ENCODE measurements at regions not wholly inside any gene's neighbourhood (a gene's known extent, or its start where the extent isn't known, plus 50 kb on each side); places are given as distances from the start of the nearest gene placed in this dataset.

DNA sequence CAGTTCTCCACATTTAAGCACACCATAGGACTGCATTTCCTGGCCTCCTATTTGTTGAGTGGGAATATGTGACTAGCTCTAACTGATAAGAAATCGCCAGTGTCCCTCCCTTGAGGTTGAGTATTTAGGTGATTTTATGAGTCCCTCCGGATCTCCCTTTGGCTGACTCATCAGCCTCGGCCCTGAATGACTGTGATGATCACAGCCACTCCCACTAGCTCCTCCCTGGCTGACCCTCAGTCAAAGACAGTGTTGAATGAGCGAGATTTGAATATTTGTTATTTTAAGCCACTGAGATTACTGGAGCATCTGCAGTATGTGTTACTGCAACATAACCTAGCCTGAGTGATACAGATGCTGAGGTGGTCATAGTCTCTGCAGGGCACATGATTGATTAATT lies 515.3 kb downstream of the EPHB1 start:
- no peak for DNase-seq

DNA sequence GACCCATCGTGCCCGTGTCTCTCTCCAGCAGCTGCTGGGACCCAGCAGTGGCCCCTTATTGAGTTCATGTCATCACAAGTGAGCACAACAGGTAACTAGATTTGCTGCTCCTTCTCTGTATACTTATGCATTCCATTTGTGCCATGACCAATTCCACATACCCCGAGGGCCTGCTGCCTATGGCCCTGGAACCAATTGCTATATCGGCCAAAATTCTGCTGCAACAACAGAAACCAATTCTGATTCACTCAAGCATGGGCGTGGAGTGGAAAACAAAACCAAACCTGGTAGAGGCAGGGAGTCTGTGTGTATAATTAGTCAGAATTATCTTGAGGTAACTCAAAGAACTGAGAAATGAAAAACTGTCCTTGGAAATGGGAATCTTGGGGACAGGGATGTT lies 516.6 kb downstream of the EPHB1 start:
- DNase-seq: no peak

DNA sequence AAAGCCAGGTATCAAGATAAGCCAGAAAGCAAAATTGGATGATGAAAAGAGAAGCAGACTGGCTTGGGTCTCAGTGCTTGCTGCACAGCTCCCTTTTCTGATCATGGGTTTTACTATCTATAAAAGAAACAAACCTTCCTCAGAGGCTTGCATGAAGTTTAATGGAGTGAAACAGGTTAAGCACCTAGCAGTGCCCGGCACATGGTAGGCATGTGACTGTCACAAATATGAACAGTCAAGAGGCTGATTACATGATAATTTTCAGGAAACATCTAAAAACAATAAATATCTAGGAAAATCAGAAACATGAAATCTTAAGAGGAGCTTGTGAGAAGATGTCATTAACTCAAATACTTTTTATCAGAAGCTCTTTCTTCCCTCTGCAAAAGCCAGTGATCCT lies 519.2 kb downstream of the EPHB1 start:
- no peak for DNase-seq

DNA sequence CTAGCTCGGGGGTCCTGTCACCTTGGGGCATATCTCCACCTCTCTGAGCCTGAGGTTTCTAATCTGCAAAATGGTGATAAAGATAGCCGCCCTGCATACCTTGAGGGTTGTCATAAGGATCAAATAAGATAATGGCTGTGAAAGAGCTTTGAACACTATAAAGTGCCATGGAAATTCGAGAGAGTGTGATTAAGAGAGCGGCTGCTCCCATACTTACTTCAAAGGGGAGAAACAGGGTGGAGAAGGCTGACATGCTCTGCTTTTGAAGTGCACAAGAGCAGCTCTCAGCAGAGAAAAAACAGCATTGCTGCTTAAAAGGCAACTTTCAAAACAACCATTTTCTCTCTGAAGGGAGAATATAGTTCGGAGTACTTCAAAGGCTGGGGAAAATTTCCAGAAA lies 529.2 kb downstream of the EPHB1 start:
- no peak for DNase-seq

DNA sequence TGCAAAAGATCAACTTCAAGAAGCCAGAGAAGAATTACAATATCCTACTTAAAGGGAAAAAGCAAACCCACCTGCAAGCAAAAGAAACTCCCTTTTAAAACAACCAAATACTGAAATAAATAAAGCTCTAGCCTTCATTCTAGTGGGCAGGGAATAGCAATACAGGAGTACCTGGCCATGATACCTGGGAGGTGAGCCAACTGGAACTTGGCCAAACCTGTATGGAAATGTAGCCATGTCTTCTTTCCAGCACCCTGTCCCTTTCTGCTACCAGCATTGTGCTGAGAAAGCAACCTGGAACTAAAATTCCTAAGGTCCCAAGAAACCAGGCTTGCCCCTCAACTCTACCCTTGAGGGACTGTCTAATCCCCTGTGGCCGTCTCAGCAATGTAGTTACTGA lies 530.0 kb downstream of the EPHB1 start:
- DNase-seq: no peak

DNA sequence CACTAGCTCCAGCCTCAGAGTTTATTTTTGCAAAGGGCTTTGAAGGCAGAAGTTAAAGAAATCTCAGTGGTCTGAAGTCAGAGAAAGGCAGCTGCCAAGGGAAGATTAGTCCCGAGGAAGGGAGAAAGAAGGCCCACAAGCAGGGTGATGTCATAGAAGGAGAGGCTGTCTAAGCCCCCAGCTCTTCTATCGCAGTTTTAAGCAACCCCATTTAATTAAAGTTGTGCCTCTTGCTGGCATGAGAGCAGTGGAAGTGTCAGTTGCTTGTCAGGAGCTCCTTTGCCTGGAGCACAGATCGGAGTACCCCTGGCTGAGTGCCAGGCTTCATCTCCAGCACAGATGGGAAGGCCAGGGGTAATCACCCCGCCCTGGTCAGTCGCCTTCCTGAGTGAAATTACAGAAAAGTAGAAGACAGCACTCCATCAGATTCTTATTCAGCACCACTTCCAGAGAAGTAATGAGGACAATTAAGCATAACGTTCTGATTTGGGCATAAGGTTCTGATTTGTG lies 530.7 kb downstream of the EPHB1 start:
- no peak for DNase-seq

DNA sequence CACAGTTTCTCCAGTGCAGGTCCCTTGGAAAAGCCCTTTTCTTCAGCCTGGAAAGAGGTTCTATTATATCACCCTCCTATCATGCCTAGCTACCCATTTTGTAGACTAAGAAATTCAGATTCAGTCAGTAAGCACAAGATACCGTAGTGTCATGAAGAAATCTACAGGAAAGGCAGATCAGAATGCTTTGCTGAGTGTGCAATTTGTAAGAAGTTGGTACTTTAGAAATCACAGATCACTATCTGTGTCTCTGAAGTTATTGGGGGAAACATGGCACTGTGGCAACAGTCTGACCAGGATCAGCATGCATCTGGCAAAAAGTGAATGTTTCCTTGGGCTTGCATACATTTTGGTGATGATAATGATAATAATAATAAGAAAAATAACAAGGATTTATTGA lies 531.8 kb downstream of the EPHB1 start:
- no peak for DNase-seq

DNA sequence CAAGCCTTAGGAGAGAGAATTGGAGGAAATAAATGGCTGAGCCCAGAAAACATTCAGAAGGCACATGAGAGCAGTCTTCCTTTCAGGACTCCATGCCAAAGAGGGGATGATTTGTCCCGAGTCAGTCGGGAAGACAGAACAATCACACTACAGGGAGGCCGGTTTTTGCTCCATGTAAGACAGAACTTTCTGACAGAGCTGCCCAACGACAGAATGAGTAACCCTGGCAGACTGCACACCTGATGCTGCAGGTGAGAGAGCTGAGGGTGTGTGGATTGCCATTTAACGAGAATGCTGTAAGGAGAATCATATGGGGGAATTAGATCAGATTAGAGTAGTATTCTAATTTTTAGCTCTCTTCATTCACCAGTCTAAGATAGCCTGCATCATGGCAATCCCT lies 533.0 kb downstream of the EPHB1 start:
- DNase-seq: no peak

DNA sequence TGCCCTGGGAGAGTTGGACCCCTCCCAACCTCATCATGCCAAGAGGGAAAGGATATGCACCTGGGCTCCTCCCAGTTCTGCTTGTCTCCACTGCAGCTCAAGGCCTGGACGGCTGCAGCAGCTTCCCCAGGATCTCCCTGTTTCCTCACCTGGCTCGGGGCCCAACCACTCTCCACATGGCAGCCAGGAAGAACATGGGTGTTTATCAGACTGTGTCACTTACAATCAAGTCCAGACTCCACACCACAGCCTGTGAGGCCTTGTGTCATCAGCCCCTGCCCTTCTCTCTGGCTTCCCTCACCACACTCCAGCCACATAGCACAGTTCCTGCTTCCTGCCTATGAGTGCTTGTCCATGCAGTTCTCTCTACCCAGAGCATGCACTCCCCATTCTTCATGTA lies 534.4 kb downstream of the EPHB1 start:
- DNase-seq: no peak

DNA sequence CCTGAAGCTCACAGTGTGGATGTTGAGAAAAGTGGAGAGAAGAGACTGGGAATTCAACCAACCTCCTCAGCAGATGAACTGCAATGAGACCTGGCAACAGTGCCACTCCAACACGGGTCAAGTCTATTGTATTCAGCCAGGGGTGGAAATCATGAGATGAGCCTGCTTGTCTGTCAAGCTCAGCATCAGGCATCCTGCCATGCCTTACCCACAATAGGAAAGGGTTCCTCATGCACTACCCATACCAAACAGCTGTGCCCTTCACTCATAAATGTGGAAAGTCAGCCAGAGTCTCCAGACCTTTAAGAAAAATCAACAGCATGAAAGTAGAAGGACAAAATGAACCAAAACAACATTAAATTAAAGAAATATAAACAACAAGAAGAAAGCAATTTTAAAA lies 542.1 kb downstream of the EPHB1 start:
- no peak for DNase-seq

DNA sequence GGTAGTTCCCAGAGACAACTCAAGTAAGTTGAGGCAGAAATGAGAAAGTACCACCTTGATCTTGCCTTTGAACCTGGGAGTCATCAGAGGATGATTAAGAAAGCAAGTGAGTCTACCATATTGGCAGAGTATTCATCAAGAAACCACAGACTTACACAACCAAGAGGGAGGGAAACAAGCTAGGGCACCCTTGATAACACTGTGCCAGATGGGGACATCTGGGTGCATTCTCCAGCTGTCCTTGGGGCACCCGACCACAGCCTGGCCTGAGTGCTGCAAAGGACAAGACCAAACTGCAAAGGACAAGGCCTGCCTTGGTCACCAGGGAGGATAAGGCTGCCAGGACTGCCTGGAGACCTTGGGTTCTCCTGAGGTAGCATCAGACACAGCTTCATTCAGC lies 553.6 kb downstream of the EPHB1 start:
- DNase-seq: no peak

DNA sequence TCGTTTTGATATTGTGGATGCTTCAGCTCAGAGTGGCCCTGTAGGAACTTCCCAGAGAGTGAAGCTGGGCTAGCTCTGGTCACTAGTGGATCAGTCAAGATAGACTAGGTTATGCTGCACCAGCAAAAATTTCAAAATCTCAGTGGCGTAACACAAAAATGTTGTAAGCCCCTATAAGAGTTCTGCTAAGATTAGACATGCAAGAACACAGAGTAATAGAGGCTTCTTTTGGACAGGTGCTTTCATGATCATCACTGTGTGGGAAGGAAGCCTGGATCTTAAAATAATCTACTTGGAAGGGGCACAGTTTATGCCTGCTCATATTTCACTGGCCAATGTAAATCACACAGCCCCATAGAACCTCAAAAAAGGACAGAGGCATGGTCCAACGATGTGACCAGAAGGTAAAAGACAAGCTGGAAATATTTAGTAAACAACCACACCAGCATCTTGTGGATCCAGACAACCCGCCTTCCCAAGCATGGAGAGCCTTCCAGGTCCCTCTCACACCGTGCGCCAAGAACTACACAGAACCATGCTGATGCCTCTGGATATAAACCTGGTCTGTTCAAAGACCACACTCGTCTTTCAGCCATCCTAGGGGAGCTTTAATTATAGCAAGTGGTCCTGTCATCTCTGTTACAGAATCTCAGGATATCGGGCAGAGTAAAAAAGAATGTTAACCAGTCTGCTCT lies 554.3 kb downstream of the EPHB1 start:
- DNase-seq: no peak

DNA sequence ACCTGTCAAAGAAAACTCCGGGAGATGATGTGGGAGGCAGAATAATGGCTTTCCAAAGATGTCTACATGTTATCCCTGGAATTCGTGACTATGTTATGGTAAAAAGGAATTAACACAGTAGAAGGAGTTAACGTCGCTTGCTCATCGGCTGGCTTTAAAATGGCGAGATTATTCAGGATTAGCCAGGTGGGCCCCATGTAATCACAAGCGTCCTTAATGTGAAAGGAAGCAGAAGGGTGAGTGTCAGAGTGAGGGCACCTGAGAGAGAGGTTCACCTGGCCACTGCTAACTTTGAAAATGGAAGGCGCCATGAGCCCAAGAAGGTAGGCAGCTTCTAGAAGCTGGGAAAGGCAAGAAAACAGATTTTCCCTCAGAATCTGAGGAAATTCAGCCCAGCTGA lies 557.2 kb downstream of the EPHB1 start:
- DNase-seq: no peak

DNA sequence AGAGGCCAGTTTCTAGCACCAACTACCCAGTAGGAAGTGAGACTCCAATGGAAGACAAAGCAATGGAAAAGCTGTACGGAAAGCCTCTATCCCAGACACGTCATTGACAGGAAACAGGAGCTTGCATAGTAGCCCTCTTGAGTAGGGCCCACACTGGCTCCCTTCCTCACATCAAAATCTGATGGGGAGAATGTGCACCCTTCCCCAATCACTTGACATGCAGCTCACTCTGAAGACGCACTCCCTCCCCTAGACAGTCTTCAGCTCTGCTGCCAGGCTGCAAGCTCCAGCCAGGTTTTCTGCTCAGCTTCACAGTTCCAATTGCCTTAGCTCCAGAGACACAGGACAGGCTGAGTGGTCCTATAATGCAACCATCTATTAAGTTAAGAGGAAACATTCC lies 567.8 kb downstream of the EPHB1 start:
- DNase-seq: no peak

DNA sequence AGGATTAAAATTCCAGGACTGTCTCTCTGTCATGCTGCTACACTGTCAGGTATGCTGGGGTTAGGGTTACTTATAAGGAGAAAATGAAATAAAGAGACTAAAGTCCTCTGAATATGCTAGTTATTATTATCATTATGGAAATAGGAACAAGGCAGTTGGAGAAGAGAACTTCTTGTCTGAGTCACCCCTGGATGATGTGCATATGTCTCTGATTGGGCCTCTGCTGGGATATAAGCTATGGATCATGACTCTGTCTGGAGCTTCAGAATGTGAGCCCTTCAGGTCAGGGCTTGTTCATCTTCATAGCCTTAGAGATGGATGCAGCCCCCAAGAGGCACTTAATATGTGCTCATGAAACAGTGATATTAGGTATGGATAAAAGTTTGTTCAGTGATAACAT lies 569.6 kb downstream of the EPHB1 start:
- DNase-seq: no peak

DNA sequence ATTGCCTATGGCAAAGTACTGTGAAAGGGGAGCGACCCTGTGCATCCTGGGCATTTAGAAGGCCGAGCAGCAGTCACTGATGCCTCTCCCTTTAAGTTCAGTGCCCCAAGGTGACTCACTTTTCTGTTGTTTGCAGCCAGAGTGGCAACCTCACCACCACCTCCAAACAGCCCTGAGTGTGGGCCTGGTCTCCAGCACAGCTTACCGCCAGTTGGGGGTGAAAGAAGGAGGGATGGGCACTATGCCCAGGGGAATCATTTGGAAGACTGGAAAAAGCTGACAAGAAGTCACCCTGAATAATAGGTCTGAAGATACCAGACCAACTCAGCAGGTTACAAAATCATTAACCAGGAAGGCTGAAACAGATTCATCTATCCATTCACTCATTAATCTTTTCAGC lies 571.8 kb downstream of the EPHB1 start:
- no peak for DNase-seq

DNA sequence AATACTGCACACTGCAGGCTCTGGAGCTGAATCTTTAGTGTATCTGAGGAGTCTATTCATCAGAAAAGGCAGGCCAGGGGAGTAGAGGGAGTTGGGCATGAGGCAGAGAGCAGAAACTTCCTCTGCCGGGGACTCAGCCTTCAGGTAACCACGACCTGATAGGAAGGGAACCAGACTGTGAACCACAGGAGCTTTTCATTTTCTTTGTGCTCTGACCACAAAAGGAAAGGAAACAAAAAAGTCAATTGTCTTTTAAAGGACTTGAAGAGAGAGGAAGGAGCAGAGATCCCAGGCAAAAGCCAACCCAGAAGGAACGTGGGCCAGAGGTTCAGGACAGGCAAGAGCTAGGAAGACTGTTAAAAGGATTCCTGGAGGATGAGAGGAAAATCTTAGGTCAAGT lies 573.3 kb downstream of the EPHB1 start:
- DNase-seq: no peak

DNA sequence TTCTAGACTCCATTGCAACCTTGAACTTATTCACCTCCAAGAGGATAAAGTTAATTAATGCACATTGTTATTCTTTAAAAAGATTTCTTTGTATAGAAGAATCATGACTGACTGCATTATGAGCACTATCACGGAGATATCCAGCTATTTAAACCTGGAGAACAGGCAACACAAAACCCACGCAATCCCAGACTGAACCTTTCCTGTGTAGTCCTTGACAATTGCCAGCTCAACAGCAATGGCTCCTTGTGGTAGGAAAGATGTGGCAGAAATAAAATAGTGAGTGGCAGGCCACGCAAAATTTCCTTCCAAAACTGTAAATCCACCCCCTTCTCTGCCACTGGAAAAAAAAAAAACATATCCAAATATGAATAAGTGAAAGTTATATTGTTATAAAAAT lies 573.7 kb downstream of the EPHB1 start:
- DNase-seq: no peak

DNA sequence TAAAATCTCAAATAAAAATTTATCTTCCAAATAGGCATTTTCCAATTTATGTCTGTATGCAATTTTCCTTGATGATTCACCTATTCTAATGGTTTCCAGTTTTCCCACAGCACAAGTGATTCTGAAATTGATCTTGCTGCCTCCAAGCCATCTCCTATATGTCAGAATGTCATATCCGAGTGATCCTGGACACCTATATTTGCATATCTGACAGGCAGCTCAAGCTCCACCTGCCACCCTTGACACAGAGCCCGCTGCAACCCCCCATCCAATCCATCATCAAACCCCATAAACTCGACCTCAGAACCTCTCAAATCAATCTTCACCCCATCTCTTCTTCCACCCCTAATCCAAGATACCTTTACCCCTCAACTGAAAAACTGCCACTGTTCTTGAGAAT lies 579.5 kb downstream of the EPHB1 start:
- DNase-seq: no peak

DNA sequence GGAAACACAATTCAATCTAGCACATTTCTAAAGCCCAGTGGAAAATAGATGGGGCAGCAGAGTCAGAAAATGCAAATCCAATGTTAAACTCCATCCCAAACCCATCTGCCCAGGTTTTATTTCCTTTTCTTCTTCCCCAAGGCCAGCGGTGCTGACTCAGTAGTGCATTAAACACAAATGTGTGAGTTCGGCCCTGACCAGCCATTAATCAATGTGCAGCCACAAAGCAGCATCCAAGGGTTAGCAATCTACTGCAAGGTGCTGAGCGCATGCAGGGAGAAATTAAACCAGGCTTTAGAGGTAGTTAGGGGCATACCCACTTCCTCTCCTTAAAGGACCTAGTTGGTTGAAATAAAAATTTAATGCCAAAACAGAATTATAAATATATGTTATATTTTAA lies 583.3 kb upstream of the PPP2R3A start:
- no peak for DNase-seq

DNA sequence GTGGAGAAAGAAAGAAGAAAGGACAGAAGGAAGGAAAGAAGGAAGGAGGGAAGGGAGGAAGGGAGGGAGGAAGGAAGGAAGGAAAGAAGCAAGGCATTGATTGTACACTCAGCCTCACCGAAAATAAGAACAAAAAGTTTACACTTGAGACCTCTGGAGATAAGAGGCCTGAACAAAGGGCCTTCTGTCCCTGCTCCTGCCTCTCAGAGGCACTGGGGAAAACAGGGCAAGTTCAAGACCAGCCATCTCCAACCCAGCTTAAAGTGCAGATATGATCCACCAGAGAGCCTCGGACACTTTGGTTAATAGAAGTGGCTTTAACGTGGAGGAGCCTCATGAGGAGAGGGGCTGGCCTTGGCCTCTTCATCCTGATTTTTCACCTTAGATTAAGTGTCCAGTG lies 582.9 kb upstream of the PPP2R3A start:
- DNase-seq: no peak

DNA sequence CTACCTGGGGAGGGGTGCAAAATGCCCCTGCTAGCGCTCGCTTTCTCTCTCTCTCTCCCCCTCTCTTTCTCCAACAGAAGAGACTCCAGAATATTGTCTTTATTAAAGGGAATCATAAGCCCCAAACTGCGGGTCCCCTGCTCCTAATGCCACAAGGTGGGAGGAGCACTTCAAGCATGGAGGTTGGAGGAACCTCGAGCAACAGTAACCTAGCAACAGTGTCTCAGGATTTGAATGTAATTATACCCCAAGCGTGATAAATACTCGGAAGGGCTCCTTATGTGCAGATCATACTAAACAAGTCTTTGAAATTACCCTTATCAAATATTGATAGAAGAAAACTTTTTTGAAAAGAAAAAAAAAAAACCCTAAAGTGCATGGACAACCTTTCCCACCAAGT lies 582.2 kb upstream of the PPP2R3A start:
- DNase-seq: no peak

DNA sequence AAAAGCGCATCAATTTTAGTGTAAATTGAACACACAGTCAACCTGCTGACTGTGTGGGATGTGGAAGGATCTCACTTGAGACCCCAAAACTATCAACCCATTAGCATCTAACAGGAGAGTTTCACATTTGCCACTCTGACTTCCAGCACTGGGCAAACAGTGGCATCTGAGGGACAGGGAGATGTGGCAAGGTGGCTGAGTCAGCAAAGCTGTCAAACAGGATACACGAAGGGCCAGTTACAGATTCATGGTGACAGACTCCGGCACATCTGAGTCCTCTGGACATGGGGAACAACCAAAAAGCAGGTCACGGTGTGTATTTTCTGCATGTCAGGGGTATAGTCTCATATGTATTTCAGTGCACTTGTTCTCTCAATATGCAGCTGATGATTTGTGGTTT lies 573.4 kb upstream of the PPP2R3A start:
- DNase-seq: no peak

DNA sequence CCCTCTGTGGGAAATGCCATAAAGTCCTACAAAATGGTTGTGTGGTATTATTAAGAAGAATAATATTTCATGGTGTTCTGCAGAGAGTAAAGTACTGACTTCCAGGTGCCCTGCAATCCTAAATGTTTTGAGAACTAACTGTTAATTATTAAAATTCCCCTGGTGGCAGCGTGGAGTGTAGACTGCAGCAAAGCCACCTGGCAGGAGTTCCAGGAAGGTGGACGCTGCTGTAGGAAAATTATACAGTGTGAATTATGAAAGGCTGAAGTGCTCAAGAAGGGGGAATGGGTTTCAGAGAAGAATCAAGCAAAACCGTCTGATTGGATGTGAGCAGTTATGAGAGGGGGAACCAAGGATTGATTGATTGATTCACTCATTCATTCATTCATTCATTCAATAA lies 572.4 kb upstream of the PPP2R3A start:
- DNase-seq: no peak

DNA sequence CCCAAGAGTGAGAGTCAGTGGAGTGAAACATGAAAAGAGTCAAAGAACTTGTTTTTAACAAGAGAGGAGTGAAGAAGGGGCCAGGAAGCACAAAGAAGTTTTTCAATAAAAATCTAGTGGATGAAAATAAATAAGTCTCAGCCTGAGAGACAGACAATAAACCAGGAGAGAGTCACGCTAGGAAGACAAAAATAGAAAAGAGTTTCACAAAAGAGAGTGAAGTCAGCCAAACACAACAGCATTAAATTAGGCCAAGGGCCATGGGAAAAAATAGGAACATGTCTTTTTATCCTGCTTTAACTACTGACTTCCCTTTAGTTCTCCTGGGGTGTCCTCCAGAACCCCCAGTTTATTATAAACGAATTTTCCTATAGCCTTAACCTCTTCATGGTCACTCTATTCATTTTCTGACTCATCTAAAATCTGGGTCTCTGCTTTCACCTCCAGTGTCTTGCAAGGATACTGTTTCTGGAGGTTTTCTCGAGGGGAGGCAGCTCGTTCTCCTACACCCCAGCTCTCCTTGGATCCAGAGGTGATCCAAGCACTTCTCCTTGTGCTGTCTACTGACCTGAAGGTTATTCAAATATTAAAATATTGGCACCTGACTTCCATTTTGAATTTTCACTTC lies 571.5 kb upstream of the PPP2R3A start:
- no peak for DNase-seq
